Upper lobe of left lung (tissue), 4 donors: ENCODE measurements at regions not wholly inside any gene's neighbourhood (a gene's known extent, or its start where the extent isn't known, plus 50 kb on each side); places are given as distances from the start of the nearest gene placed in this dataset.

Experiments used
- EP300 ChIP-seq, 4 donors: sonication (generic); formaldehyde crosslinking; IDR thresholded peaks; one replicate each; pipeline ENCODE4 v1.5.1; 2017; ENCODE audit warnings: antibody characterized with exemption in 4 of 4, control low read depth in 2 of 4
- POLR2AphosphoS5 ChIP-seq, 2 donors: sonication (generic); formaldehyde crosslinking; IDR thresholded peaks; one replicate each; pipeline ENCODE4 v1.5.1; 2017; ENCODE audit warnings: antibody characterized with exemption in 2 of 2
- TF ChIP-seq, protein P1 (sequence below), 6 experiments: fragments of 450-650 bp in 4 of 6; fragments of 200-600 bp in 2 of 6; sonication (generic) in 2 of 6; IDR thresholded peaks; one replicate each; pipeline ENCODE4 v1.5.1; 2016 to 2019; ENCODE audit warnings: antibody characterized with exemption in 6 of 6

DNA sequence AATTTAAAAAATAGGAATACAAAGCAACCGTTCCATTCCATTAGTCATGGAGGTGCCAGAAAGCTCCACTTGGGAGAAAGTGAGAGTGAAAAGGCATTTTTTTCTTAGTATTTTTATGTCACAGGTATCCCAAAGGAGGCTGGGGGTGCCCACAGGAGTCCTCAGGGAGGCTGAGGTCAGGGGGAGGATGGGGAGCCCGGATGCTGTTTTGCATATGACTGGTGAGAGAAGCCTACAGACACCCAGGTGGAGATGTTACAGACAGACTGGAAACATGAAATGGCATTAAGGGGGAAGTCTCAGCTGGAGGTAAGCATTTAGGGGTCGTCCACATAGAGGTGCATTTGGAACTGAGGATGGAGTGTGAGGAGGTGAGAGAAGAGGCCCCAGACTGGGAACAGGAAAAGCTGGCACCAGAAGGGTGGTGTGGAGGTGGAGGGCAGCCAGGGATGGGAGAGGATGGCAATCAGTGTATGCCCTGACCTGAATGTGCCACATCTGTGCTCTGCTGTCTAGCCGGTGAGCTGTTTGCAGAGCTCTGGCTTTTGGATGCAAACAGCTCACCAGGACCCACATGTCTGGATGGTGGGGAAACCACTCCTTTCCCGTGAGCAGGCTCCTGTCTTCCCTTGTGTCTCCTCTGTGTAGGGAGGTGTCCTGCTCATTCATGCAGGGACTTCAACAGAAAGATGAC, 101.1 kb downstream of the RAMP3 start:
- TF ChIP-seq, protein P1, sequence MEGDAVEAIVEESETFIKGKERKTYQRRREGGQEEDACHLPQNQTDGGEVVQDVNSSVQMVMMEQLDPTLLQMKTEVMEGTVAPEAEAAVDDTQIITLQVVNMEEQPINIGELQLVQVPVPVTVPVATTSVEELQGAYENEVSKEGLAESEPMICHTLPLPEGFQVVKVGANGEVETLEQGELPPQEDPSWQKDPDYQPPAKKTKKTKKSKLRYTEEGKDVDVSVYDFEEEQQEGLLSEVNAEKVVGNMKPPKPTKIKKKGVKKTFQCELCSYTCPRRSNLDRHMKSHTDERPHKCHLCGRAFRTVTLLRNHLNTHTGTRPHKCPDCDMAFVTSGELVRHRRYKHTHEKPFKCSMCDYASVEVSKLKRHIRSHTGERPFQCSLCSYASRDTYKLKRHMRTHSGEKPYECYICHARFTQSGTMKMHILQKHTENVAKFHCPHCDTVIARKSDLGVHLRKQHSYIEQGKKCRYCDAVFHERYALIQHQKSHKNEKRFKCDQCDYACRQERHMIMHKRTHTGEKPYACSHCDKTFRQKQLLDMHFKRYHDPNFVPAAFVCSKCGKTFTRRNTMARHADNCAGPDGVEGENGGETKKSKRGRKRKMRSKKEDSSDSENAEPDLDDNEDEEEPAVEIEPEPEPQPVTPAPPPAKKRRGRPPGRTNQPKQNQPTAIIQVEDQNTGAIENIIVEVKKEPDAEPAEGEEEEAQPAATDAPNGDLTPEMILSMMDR (IDR thresholded peaks at IDR 0.05) = no peak
- no peak for TF ChIP-seq EP300 (IDR thresholded peaks at IDR 0.05)
- no peak for TF ChIP-seq POLR2AphosphoS5 (IDR thresholded peaks at IDR 0.05)
